HEK293 (cell line): ENCODE measurements at regions not wholly inside any gene's neighbourhood (a gene's known extent, or its start where the extent isn't known, plus 50 kb on each side); places are given as distances from the start of the nearest gene placed in this dataset.

ENCODE experiments used
- HOXA7 ChIP-seq: sonication (generic); formaldehyde crosslinking; IDR thresholded peaks from 2 replicates; pipeline ENCODE4 v1.8.1; 2022; ENCODE audit warnings: missing genetic modification reagents, borderline replicate concordance
- KLF16 ChIP-seq: fragments of 450-650 bp; formaldehyde crosslinking; IDR thresholded peaks from 2 replicates; pipeline ENCODE4 v1.5.1; 2017; ENCODE audit warnings: missing biosample characterization, missing genetic modification characterization
- ZNF174 ChIP-seq: fragments of 450-650 bp; formaldehyde crosslinking; IDR thresholded peaks from 2 replicates; pipeline ENCODE4 v1.5.0; 2017; ENCODE audit warnings: missing biosample characterization, mild to moderate bottlenecking, missing genetic modification characterization
- ZNF555 ChIP-seq: fragments of 450-650 bp; formaldehyde crosslinking; conservative IDR thresholded peaks from 2 replicates; pipeline ENCODE4 v1.5.1; 2017; ENCODE audit warnings: missing biosample characterization, mild to moderate bottlenecking, missing genetic modification characterization, inconsistent platforms
- ZNF670 ChIP-seq: fragments of 450-650 bp; formaldehyde crosslinking; IDR thresholded peaks from 2 replicates; pipeline ENCODE4 v1.5.1; 2016; ENCODE audit warnings: missing biosample characterization, missing genetic modification characterization, low read depth
- ZNF777 ChIP-seq: fragments of 450-650 bp; formaldehyde crosslinking; IDR thresholded peaks from 2 replicates; pipeline ENCODE4 v1.5.1; 2017; ENCODE audit warnings: missing biosample characterization, missing genetic modification characterization, borderline replicate concordance
- TF ChIP-seq, protein P1 (sequence below): fragments of 450-650 bp; formaldehyde crosslinking; IDR thresholded peaks from 2 replicates; pipeline ENCODE4 v1.5.1; 2016; ENCODE audit warnings: missing biosample characterization, missing genetic modification characterization

- TF ChIP-seq ZNF777 (tag by site-specific recombination) (no peak), ZNF174 (tag by site-specific recombination) (no peak), KLF16 (no peak), ZNF670 (tag by site-specific recombination) (no peak), ZNF555 (tag by site-specific recombination) (no peak), HOXA7 (CRISPR knock-in tag) (no peak)
- TF ChIP-seq, protein P1, sequence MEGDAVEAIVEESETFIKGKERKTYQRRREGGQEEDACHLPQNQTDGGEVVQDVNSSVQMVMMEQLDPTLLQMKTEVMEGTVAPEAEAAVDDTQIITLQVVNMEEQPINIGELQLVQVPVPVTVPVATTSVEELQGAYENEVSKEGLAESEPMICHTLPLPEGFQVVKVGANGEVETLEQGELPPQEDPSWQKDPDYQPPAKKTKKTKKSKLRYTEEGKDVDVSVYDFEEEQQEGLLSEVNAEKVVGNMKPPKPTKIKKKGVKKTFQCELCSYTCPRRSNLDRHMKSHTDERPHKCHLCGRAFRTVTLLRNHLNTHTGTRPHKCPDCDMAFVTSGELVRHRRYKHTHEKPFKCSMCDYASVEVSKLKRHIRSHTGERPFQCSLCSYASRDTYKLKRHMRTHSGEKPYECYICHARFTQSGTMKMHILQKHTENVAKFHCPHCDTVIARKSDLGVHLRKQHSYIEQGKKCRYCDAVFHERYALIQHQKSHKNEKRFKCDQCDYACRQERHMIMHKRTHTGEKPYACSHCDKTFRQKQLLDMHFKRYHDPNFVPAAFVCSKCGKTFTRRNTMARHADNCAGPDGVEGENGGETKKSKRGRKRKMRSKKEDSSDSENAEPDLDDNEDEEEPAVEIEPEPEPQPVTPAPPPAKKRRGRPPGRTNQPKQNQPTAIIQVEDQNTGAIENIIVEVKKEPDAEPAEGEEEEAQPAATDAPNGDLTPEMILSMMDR (tag by site-specific recombination), result no peak
These were observed 269.4 kb downstream of the RNF144B start for GRCh38 chr6:18656506-18656905.
